IPS-15b (cell line): ENCODE measurements at regions not wholly inside any gene's neighbourhood (a gene's known extent, or its start where the extent isn't known, plus 50 kb on each side); places are given as distances from the start of the nearest gene placed in this dataset.

Experiments
- H3K27me3 ChIP-seq: one replicate; pipeline ENCODE4 v1.6.1; 2013; ENCODE audit warnings: low read length; ENCODE audit not compliant: control insufficient read depth, insufficient read depth
- H3K36me3 ChIP-seq: one replicate; pipeline ENCODE4 v1.6.1; 2013; ENCODE audit warnings: low read length; ENCODE audit not compliant: control insufficient read depth, insufficient read depth
- H3K4me1 ChIP-seq: one replicate; pipeline ENCODE4 v1.6.1; 2013; ENCODE audit warnings: mild to moderate bottlenecking, low read length; ENCODE audit not compliant: control insufficient read depth, insufficient read depth
- H3K4me3 ChIP-seq: one replicate; pipeline ENCODE4 v1.5.1; 2013; ENCODE audit warnings: low read depth, low read length
- H3K9ac ChIP-seq: one replicate; pipeline ENCODE4 v1.6.1; 2013; ENCODE audit warnings: low read depth, mild to moderate bottlenecking, low read length
- H3K9me3 ChIP-seq: one replicate; pipeline ENCODE4 v1.6.1; 2013; ENCODE audit warnings: mild to moderate bottlenecking, low read length; ENCODE audit not compliant: control insufficient read depth, insufficient read depth

GRCh38 chr4:85061974-85062373 lies 95.5 kb upstream of the WDFY3 start:
- H3K36me3 ChIP-seq, result no peaks in the 10 kb centered on the region

GRCh38 chr4:85062466-85062865 lies 96.0 kb upstream of the WDFY3 start:
- H3K9ac ChIP-seq, result no peak overlapping the region
- no peaks in the 10 kb centered on the region for H3K36me3 ChIP-seq
- H3K4me3 ChIP-seq, result no peak overlapping the region
- H3K27me3 ChIP-seq, result no peaks in the 10 kb centered on the region
- H3K4me1 ChIP-seq, result no peaks in the 10 kb centered on the region
- no peaks in the 10 kb centered on the region for H3K9me3 ChIP-seq

More at GRCh38 chr4:85061974-85062373, 95.5 kb upstream of the WDFY3 start:
- Histone ChIP-seq H3K27me3 (no peaks in the 10 kb centered on the region), H3K4me3 (no peak overlapping the region), H3K4me1 (no peaks in the 10 kb centered on the region), H3K9me3 (no peaks in the 10 kb centered on the region), H3K9ac (no peak overlapping the region)

- H3K36me3 ChIP-seq, result no peaks in the 10 kb centered on the region
- H3K9ac ChIP-seq, result no peak overlapping the region
- H3K9me3 ChIP-seq, result no peaks in the 10 kb centered on the region
- H3K4me1 ChIP-seq, result no peaks in the 10 kb centered on the region
- H3K27me3 ChIP-seq, result no peaks in the 10 kb centered on the region
- H3K4me3 ChIP-seq, result no peak overlapping the region
Observed at GRCh38 chr4:85067342-85067741, 100.9 kb upstream of the WDFY3 start.

- Histone ChIP-seq H3K27me3 (no peaks in the 10 kb centered on the region), H3K4me1 (peaks cover 2% of the 10 kb centered on the region), H3K9ac (no peak overlapping the region), H3K9me3 (no peaks in the 10 kb centered on the region), H3K4me3 (no peak overlapping the region), H3K36me3 (no peaks in the 10 kb centered on the region)
Observed at GRCh38 chr4:85078016-85078415, 111.5 kb upstream of the WDFY3 start.

GRCh38 chr4:85081196-85081595 lies 114.7 kb upstream of the WDFY3 start:
- H3K9ac ChIP-seq, result no peak overlapping the region
- no peak overlapping the region for H3K4me3 ChIP-seq
- no peaks in the 10 kb centered on the region for H3K36me3 ChIP-seq
- H3K27me3 ChIP-seq, result no peaks in the 10 kb centered on the region
- peaks cover 6% of the 10 kb centered on the region for H3K4me1 ChIP-seq
- no peaks in the 10 kb centered on the region for H3K9me3 ChIP-seq

- no peaks in the 10 kb centered on the region for H3K27me3 ChIP-seq
- H3K36me3 ChIP-seq, result peaks cover 3% of the 10 kb centered on the region
- peaks cover 4% of the 10 kb centered on the region for H3K4me1 ChIP-seq
- no peak overlapping the region for H3K4me3 ChIP-seq
- peaks cover 8% of the 10 kb centered on the region for H3K9me3 ChIP-seq
- no peak overlapping the region for H3K9ac ChIP-seq
Observed at GRCh38 chr4:85084371-85085094, 118.0 kb upstream of the WDFY3 start.

- Histone ChIP-seq H3K27me3 (no peaks in the 10 kb centered on the region), H3K9ac (no peak overlapping the region), H3K36me3 (peaks cover 3% of the 10 kb centered on the region), H3K4me1 (peaks cover 4% of the 10 kb centered on the region), H3K9me3 (peaks cover 8% of the 10 kb centered on the region), H3K4me3 (no peak overlapping the region)
Observed at GRCh38 chr4:85086721-85087120, 120.2 kb upstream of the WDFY3 start.

GRCh38 chr4:85092536-85092935 lies 126.0 kb upstream of the WDFY3 start:
- Histone ChIP-seq H3K9ac (no peak overlapping the region), H3K36me3 (peaks cover 3% of the 10 kb centered on the region), H3K4me1 (no peaks in the 10 kb centered on the region), H3K9me3 (peaks cover 8% of the 10 kb centered on the region), H3K27me3 (no peaks in the 10 kb centered on the region), H3K4me3 (no peak overlapping the region)

GRCh38 chr4:85092943-85093342 lies 126.5 kb upstream of the WDFY3 start:
- H3K36me3 ChIP-seq, result peaks cover 3% of the 10 kb centered on the region
- H3K27me3 ChIP-seq, result no peaks in the 10 kb centered on the region
- no peaks in the 10 kb centered on the region for H3K4me1 ChIP-seq
- H3K4me3 ChIP-seq, result no peak overlapping the region
- H3K9ac ChIP-seq, result no peak overlapping the region
- peaks cover 8% of the 10 kb centered on the region for H3K9me3 ChIP-seq

- Histone ChIP-seq H3K4me3 (no peak overlapping the region), H3K4me1 (no peaks in the 10 kb centered on the region)
Observed at GRCh38 chr4:85094735-85095134, 128.2 kb upstream of the WDFY3 start.

GRCh38 chr4:85102606-85103005 lies 136.1 kb upstream of the WDFY3 start:
- no peak overlapping the region for H3K9ac ChIP-seq
- no peaks in the 10 kb centered on the region for H3K4me1 ChIP-seq
- H3K36me3 ChIP-seq, result no peaks in the 10 kb centered on the region
- no peaks in the 10 kb centered on the region for H3K9me3 ChIP-seq
- no peaks in the 10 kb centered on the region for H3K27me3 ChIP-seq
- H3K4me3 ChIP-seq, result no peak overlapping the region

More at GRCh38 chr4:85094735-85095134, 128.2 kb upstream of the WDFY3 start:
- H3K9ac ChIP-seq, result no peak overlapping the region
- no peaks in the 10 kb centered on the region for H3K9me3 ChIP-seq
- no peaks in the 10 kb centered on the region for H3K36me3 ChIP-seq
- H3K27me3 ChIP-seq, result no peaks in the 10 kb centered on the region

GRCh38 chr4:85106166-85106565 lies 139.7 kb upstream of the WDFY3 start:
- Histone ChIP-seq H3K9me3 (no peaks in the 10 kb centered on the region), H3K27me3 (no peaks in the 10 kb centered on the region), H3K9ac (no peak overlapping the region), H3K4me1 (no peaks in the 10 kb centered on the region), H3K36me3 (no peaks in the 10 kb centered on the region), H3K4me3 (no peak overlapping the region)
